Sigmoid colon (tissue), 4 donors: ENCODE measurements at regions not wholly inside any gene's neighbourhood (a gene's known extent, or its start where the extent isn't known, plus 50 kb on each side); places are given as distances from the start of the nearest gene placed in this dataset.

Experiments
- CTCF ChIP-seq, 4 experiments: fragments of 450-650 bp in 3 of 4; fragments of 200-600 bp in 1 of 4; IDR thresholded peaks; one replicate each; pipeline ENCODE4 v1.5.1; 2016 to 2019; ENCODE audit warnings: antibody characterized with exemption in 4 of 4, mild to moderate bottlenecking in 3 of 4, moderate library complexity in 2 of 4
- EP300 ChIP-seq, 4 donors: sonication (generic); formaldehyde crosslinking; IDR thresholded peaks; one replicate each; pipeline ENCODE4 v1.6.1; 2017; ENCODE audit warnings: antibody characterized with exemption in 4 of 4
- POLR2A ChIP-seq, 2 donors: fragments of 450-650 bp; IDR thresholded peaks; one replicate each; pipeline ENCODE4 v1.6.1; 2016; ENCODE audit warnings: antibody characterized with exemption in 2 of 2, mild to moderate bottlenecking in 2 of 2, moderate library complexity in 2 of 2
- POLR2AphosphoS5 ChIP-seq, 4 donors: sonication (generic); formaldehyde crosslinking; IDR thresholded peaks; one replicate each; pipeline ENCODE4 v1.6.1; 2017; ENCODE audit warnings: antibody characterized with exemption in 4 of 4

GRCh38 chr9:23413541-23413940, 412.5 kb downstream of the ELAVL2 start:
- TF ChIP-seq POLR2A (IDR thresholded peaks at IDR 0.05) (no peak), CTCF (IDR thresholded peaks at IDR 0.05) (no peak), POLR2AphosphoS5 (IDR thresholded peaks at IDR 0.05) (no peak), EP300 (IDR thresholded peaks at IDR 0.05) (no peak)
